ENCODE measurements at regions not wholly inside any gene's neighbourhood (a gene's known extent, or its start where the extent isn't known, plus 50 kb on each side); places are given as distances from the start of the nearest gene placed in this dataset.

- TF ChIP-seq TAF1 (IDR thresholded peaks at IDR 0.05; ENCODE audit: borderline replicate concordance, insufficient read depth, low read length) (no peak), SIN3A (IDR thresholded peaks at IDR 0.05; ENCODE audit: borderline replicate concordance, insufficient read depth, low read length) (no peak)
Measured at GRCh38 chr13:109481040-109481439, 305.3 kb downstream of the IRS2 start.

DNA sequence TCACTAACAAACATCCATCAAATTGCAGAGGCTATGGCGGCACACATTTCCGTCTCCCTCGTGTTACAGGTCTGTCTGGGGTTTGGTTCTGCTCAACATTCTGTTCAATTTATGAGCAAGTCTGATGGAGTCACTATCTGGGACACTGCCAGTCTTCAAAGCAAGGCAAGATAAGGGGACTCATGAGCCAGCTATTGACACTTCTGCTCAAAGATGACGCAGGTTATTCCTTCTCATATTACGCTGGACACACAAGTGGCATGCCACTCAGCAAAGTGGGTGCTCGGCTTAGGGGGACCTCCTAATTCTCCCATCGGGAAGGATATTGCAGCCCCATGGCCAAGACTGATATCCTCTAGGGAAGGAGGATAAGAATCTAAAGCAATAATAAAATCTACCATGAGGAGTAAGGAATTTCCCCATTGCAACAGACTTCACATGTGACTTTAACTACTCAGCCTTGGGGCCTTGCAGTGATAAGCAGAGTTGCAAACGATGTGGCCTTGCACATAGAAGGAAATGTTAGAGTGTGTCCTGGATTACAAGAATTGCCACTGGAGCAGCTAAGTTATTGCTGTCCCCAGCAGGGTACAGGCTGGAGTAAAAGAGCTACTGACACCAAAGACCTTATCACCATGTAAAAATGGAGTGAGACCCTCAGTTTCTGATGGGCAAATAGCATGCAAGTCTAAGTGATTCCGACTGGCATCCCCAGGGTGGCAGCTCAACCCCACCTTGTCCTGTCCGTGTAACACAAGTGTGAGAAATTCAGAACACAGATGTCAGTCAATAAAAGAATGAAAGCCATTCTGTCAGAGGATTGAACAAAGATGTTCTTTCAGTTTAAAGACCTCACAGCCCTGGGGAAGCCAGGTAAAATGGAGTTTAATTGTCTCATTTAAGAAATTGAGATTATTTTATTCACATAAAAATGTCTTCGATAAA lies 306.1 kb downstream of the IRS2 start:
- TF ChIP-seq SIN3A (IDR thresholded peaks at IDR 0.05; ENCODE audit: borderline replicate concordance, insufficient read depth, low read length): no peak
- no peak for TF ChIP-seq FOXP2 (optimal IDR thresholded peaks at IDR 0.05; ENCODE audit: borderline replicate concordance, extremely low read depth, extremely low read length, insufficient read depth)
- no peak for TF ChIP-seq REST (IDR thresholded peaks at IDR 0.05; ENCODE audit: insufficient read depth in 1 of 2, low read depth in 2 of 2, low read length in 2 of 2)
- TF ChIP-seq TAF1 (IDR thresholded peaks at IDR 0.05; ENCODE audit: borderline replicate concordance, insufficient read depth, low read length): no peak
- no peak for TF ChIP-seq POLR2AphosphoS5 (IDR thresholded peaks at IDR 0.05; ENCODE audit: low read depth, low read length)

DNA sequence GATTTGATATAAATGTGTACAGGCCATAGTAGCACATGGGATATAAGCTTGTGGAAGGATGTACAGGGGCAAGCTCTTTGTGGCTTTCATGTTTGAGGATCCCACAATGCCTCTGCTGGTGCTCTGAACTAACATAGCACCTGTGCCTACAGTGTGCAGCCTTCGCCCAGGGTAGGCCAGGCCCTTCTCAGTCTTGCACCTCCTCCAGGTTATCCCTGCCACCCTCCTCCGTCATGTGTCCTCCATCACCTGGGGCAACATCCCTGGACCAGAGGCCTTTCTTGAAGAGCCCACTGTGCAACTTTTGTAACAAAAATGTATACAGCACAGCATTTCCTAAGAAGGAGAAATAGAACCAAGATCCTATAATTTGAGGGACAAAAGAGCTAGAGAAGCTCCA lies 306.8 kb downstream of the IRS2 start:
- no peak for TF ChIP-seq FOXP2 (optimal IDR thresholded peaks at IDR 0.05; ENCODE audit: borderline replicate concordance, extremely low read depth, extremely low read length, insufficient read depth)
- no peak for TF ChIP-seq SIN3A (IDR thresholded peaks at IDR 0.05; ENCODE audit: borderline replicate concordance, insufficient read depth, low read length)
- TF ChIP-seq POLR2AphosphoS5 (IDR thresholded peaks at IDR 0.05; ENCODE audit: low read depth, low read length): no peak
- TF ChIP-seq TAF1 (IDR thresholded peaks at IDR 0.05; ENCODE audit: borderline replicate concordance, insufficient read depth, low read length): no peak

- TF ChIP-seq SIN3A (IDR thresholded peaks at IDR 0.05; ENCODE audit: borderline replicate concordance, insufficient read depth, low read length): no peak
- no peak for TF ChIP-seq FOXP2 (optimal IDR thresholded peaks at IDR 0.05; ENCODE audit: borderline replicate concordance, extremely low read depth, extremely low read length, insufficient read depth)
- no peak for TF ChIP-seq REST (IDR thresholded peaks at IDR 0.05; ENCODE audit: insufficient read depth in 1 of 2, low read depth in 2 of 2, low read length in 2 of 2)
- TF ChIP-seq POLR2AphosphoS5 (IDR thresholded peaks at IDR 0.05; ENCODE audit: low read depth, low read length): no peak
- no peak for TF ChIP-seq TAF1 (IDR thresholded peaks at IDR 0.05; ENCODE audit: borderline replicate concordance, insufficient read depth, low read length)
Measured at GRCh38 chr13:109476001-109476400, 310.4 kb downstream of the IRS2 start.

- TF ChIP-seq REST (IDR thresholded peaks at IDR 0.05; ENCODE audit: insufficient read depth in 1 of 2, low read depth in 2 of 2, low read length in 2 of 2) (peak in 1 of 2 experiments; percentile 55; a peak in 1 of 4 replicates), SIN3A (IDR thresholded peaks at IDR 0.05; ENCODE audit: borderline replicate concordance, insufficient read depth, low read length) (no peak)
Measured at GRCh38 chr13:109468123-109468522, 318.3 kb downstream of the IRS2 start.

DNA sequence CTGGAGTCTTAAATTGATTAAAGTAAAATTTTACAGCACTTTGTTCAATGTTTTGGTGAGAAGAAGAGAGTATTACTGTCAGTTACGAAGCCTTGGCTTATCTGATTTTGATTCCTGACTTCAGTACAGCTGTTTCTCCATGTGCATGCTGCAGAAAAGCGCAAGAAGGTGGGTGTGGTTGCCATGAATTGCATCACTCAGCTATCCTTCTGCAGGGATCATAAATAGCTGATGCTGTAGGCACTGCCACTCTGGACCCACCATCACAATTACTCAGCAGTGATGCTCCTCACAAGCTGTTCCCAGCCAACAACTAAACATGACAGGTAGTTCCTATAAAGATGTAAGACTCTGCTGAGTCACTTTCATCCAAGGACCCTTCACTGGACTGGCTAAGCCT lies 321.2 kb downstream of the IRS2 start:
- TF ChIP-seq POLR2AphosphoS5 (IDR thresholded peaks at IDR 0.05; ENCODE audit: low read depth, low read length) (no peak), SIN3A (IDR thresholded peaks at IDR 0.05; ENCODE audit: borderline replicate concordance, insufficient read depth, low read length) (no peak), TAF1 (IDR thresholded peaks at IDR 0.05; ENCODE audit: borderline replicate concordance, insufficient read depth, low read length) (no peak), FOXP2 (optimal IDR thresholded peaks at IDR 0.05; ENCODE audit: borderline replicate concordance, extremely low read depth, extremely low read length, insufficient read depth) (no peak), REST (IDR thresholded peaks at IDR 0.05; ENCODE audit: insufficient read depth in 1 of 2, low read depth in 2 of 2, low read length in 2 of 2) (no peak)
